Keratinocyte (primary cell): ENCODE measurements at regions not wholly inside any gene's neighbourhood (a gene's known extent, or its start where the extent isn't known, plus 50 kb on each side); places are given as distances from the start of the nearest gene placed in this dataset.

Source experiments
- DNase-seq: peaks from one replicate; pipeline ENCODE4 v3.0.0-alpha.2; 2011; ENCODE audit warnings: low read depth, missing footprints, low spot score
- FAIRE-seq: peaks from 2 replicates; lab custom pipeline; 2011; peaks lifted over from hg19 to GRCh38; lab: Jason Lieb, UNC
- H2AFZ ChIP-seq: 2 replicates; pipeline ENCODE4 v1.6.0; 2012; ENCODE audit warnings: low read length, control low read depth, inconsistent platforms; ENCODE audit not compliant: control insufficient read depth
- H3K27ac ChIP-seq: 2 replicates; pipeline ENCODE4 v1.5.1; 2011; ENCODE audit warnings: low read length; ENCODE audit not compliant: control insufficient read depth, insufficient read depth
- H3K27me3 ChIP-seq: 3 replicates; pipeline ENCODE4 v1.6.0; 2011; ENCODE audit warnings: low read length; ENCODE audit not compliant: control insufficient read depth, insufficient read depth; ENCODE audit errors: extremely low read depth
- H3K36me3 ChIP-seq, 2 experiments: 2 replicates in 1 of 2; 3 replicates in 1 of 2; pipeline ENCODE4 v1.5.1; 2011; ENCODE audit warnings: low read length in 2 of 2, mild to moderate bottlenecking in 1 of 2; ENCODE audit not compliant: control insufficient read depth in 2 of 2, insufficient read depth in 2 of 2; ENCODE audit errors: extremely low read depth in 1 of 2
- H3K4me1 ChIP-seq: 3 replicates; pipeline ENCODE4 v1.5.1; 2011; ENCODE audit warnings: low read length; ENCODE audit not compliant: control insufficient read depth, insufficient read depth; ENCODE audit errors: extremely low read depth
- H3K4me2 ChIP-seq: 3 replicates; pipeline ENCODE4 v1.6.0; 2011; ENCODE audit warnings: low read depth, low read length; ENCODE audit not compliant: control insufficient read depth, insufficient read depth; ENCODE audit errors: extremely low read depth
- H3K4me3 ChIP-seq, 3 experiments: fragments of 200-600 bp in 1 of 3; sonication (generic) in 1 of 3; 2 replicates in 2 of 3; 3 replicates in 1 of 3; pipeline ENCODE4 v1.5.1; 2011 to 2016; ENCODE audit warnings: low read length in 3 of 3, mild to moderate bottlenecking in 3 of 3, control low read depth in 2 of 3, inconsistent platforms in 1 of 3, low read depth in 1 of 3, mixed read lengths in 1 of 3, mixed run types in 1 of 3, moderate library complexity in 1 of 3; ENCODE audit not compliant: control insufficient read depth in 2 of 3, insufficient read depth in 2 of 3; ENCODE audit errors: extremely low read depth in 1 of 3
- H3K79me2 ChIP-seq: 2 replicates; pipeline ENCODE4 v1.6.0; 2012; ENCODE audit warnings: low read length; ENCODE audit not compliant: control insufficient read depth, insufficient read depth
- H3K9ac ChIP-seq: 3 replicates; pipeline ENCODE4 v1.6.0; 2011; ENCODE audit warnings: low read length; ENCODE audit not compliant: control insufficient read depth, insufficient read depth; ENCODE audit errors: extremely low read depth
- H3K9me1 ChIP-seq: 3 replicates; pipeline ENCODE4 v1.6.0; 2011; ENCODE audit warnings: low read length; ENCODE audit not compliant: control insufficient read depth, insufficient read depth; ENCODE audit errors: extremely low read depth
- H3K9me3 ChIP-seq: 2 replicates; pipeline ENCODE4 v1.5.1; 2012; ENCODE audit warnings: low read depth, low read length; ENCODE audit not compliant: control insufficient read depth
- H4K20me1 ChIP-seq: 3 replicates; pipeline ENCODE4 v1.6.0; 2011; ENCODE audit warnings: low read length; ENCODE audit not compliant: control insufficient read depth, insufficient read depth; ENCODE audit errors: extremely low read depth
- CTCF ChIP-seq, 3 experiments: IDR thresholded peaks in 1 of 3; conservative IDR thresholded peaks in 1 of 3; optimal IDR thresholded peaks in 1 of 3; 2 replicates in 2 of 3; 3 replicates in 1 of 3; pipeline versions ENCODE3 to v1.5.1; 2011; ENCODE audit warnings: low read length in 3 of 3, mild to moderate bottlenecking in 3 of 3, moderate library complexity in 2 of 3, control low read depth in 1 of 3, inconsistent platforms in 1 of 3; ENCODE audit not compliant: insufficient read depth in 2 of 3; ENCODE audit errors: extremely low read depth in 1 of 3
- EZH2 ChIP-seq: IDR thresholded peaks from one replicate; pipeline ENCODE4 v1.6.1; 2012; ENCODE audit warnings: inconsistent platforms, mild to moderate bottlenecking, low read length, moderate library complexity
- dilution Hi-C: fragments of 300-500 bp; cut with MboI; formaldehyde crosslinking; loops from one replicate; pipeline ENCODE4 v1.7.0; 2020; ENCODE audit warnings: low sequenced_read_pairs; ENCODE audit not compliant: extremely low pct_ligation_motif_present

GRCh38 chr4:27089186-27089585 is 228.5 kb downstream of the STIM2 start:
- dilution Hi-C loops: no loop called here

GRCh38 chr4:27090406-27090805 is 229.8 kb downstream of the STIM2 start:
- H4K20me1 ChIP-seq: no peaks in the 10 kb centered on the region
- TF ChIP-seq EZH2: no peak
- no peak for TF ChIP-seq CTCF (optimal IDR thresholded peaks at IDR 0.05 in 1 of 3, IDR thresholded peaks at IDR 0.05 in 1 of 3, conservative IDR thresholded peaks at IDR 0.05 in 1 of 3; ENCODE audit: extremely low read depth in 1 of 3, insufficient read depth in 2 of 3, low read length in 3 of 3)
- no peaks in the 10 kb centered on the region for H3K79me2 ChIP-seq
- no peak overlapping the region for H3K9ac ChIP-seq
- no peak overlapping the region for H3K4me3 ChIP-seq
- peaks cover 2% of the 10 kb centered on the region for H3K27me3 ChIP-seq
- H3K36me3 ChIP-seq: no peaks in the 10 kb centered on the region
- no peak overlapping the region for H3K27ac ChIP-seq
- FAIRE-seq: no peak
- DNase-seq: no peak
- H3K9me1 ChIP-seq: no peaks in the 10 kb centered on the region
- no peaks in the 10 kb centered on the region for H3K4me1 ChIP-seq
- H3K9me3 ChIP-seq: no peaks in the 10 kb centered on the region
- dilution Hi-C loops: no loop called here
- H2AFZ ChIP-seq: no peak overlapping the region
- no peak overlapping the region for H3K4me2 ChIP-seq

More at GRCh38 chr4:27089186-27089585, 228.5 kb downstream of the STIM2 start:
- Histone ChIP-seq H3K79me2 (no peaks in the 10 kb centered on the region), H3K27ac (no peak overlapping the region), H3K4me2 (no peak overlapping the region), H3K36me3 (no peaks in the 10 kb centered on the region), H3K9me1 (no peaks in the 10 kb centered on the region), H4K20me1 (no peaks in the 10 kb centered on the region), H3K4me3 (no peak overlapping the region), H2AFZ (no peak overlapping the region), H3K9ac (no peak overlapping the region), H3K9me3 (no peaks in the 10 kb centered on the region), H3K4me1 (no peaks in the 10 kb centered on the region), H3K27me3 (peaks cover 12% of the 10 kb centered on the region)
- FAIRE-seq (no peak), DNase-seq (no peak)
- TF ChIP-seq CTCF (optimal IDR thresholded peaks at IDR 0.05 in 1 of 3, IDR thresholded peaks at IDR 0.05 in 1 of 3, conservative IDR thresholded peaks at IDR 0.05 in 1 of 3; ENCODE audit: extremely low read depth in 1 of 3, insufficient read depth in 2 of 3, low read length in 3 of 3): no peak
- no peak for TF ChIP-seq EZH2
